ENCODE measurements at regions not wholly inside any gene's neighbourhood (a gene's known extent, or its start where the extent isn't known, plus 50 kb on each side); places are given as distances from the start of the nearest gene placed in this dataset.

DNA sequence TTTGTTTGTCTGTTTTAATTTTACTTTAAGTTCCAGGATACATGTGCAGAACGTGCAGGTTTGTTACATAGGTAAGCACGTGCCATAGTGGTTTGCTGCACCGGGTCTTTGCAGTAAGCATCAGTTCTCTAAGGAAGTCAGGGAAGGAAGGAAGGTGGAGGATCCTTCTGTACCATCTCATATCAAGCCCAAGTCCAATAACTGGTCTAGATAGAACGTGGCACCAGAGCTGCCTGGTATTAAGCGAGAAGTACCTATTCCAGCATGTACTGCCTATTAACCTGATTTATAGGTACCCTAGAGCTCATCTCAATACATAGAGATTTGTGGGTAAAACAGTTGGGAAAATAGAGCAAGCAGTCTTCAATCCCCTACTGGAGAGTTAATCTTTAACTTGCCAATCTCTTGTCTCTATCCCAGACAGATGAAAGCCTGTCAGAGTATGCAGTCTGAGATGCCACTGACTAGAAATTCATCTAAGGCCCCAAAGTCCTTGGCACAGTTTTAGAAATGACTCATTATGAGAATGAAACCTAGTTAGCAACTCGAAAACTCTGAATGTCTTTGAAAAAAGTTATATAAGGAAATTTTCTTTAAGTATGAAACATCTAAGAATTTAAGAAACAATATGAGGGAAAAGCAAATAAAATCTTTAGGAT, 144.9 kb downstream of the TFAP2A start:
- TF ChIP-seq NFIC (IDR thresholded peaks at IDR 0.05) (no peak), YY1 (IDR thresholded peaks at IDR 0.05; ENCODE audit: low read depth) (no peak), FOXM1 (IDR thresholded peaks at IDR 0.05; ENCODE audit: borderline replicate concordance, low read depth) (no peak), EGR1 (IDR thresholded peaks at IDR 0.05) (no peak), EP300 (IDR thresholded peaks at IDR 0.05; ENCODE audit: borderline replicate concordance) (no peak), TAF1 (IDR thresholded peaks at IDR 0.05; ENCODE audit: low read depth) (no peak), TCF12 (IDR thresholded peaks at IDR 0.05; ENCODE audit: low read depth) (no peak)
- TF ChIP-seq, protein P1, sequence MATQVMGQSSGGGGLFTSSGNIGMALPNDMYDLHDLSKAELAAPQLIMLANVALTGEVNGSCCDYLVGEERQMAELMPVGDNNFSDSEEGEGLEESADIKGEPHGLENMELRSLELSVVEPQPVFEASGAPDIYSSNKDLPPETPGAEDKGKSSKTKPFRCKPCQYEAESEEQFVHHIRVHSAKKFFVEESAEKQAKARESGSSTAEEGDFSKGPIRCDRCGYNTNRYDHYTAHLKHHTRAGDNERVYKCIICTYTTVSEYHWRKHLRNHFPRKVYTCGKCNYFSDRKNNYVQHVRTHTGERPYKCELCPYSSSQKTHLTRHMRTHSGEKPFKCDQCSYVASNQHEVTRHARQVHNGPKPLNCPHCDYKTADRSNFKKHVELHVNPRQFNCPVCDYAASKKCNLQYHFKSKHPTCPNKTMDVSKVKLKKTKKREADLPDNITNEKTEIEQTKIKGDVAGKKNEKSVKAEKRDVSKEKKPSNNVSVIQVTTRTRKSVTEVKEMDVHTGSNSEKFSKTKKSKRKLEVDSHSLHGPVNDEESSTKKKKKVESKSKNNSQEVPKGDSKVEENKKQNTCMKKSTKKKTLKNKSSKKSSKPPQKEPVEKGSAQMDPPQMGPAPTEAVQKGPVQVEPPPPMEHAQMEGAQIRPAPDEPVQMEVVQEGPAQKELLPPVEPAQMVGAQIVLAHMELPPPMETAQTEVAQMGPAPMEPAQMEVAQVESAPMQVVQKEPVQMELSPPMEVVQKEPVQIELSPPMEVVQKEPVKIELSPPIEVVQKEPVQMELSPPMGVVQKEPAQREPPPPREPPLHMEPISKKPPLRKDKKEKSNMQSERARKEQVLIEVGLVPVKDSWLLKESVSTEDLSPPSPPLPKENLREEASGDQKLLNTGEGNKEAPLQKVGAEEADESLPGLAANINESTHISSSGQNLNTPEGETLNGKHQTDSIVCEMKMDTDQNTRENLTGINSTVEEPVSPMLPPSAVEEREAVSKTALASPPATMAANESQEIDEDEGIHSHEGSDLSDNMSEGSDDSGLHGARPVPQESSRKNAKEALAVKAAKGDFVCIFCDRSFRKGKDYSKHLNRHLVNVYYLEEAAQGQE (IDR thresholded peaks at IDR 0.05; ENCODE audit: low read depth): no peak
- TF ChIP-seq, protein P2, sequence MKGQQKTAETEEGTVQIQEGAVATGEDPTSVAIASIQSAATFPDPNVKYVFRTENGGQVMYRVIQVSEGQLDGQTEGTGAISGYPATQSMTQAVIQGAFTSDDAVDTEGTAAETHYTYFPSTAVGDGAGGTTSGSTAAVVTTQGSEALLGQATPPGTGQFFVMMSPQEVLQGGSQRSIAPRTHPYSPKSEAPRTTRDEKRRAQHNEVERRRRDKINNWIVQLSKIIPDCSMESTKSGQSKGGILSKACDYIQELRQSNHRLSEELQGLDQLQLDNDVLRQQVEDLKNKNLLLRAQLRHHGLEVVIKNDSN (IDR thresholded peaks at IDR 0.05): no peak
- TF ChIP-seq, protein P3, sequence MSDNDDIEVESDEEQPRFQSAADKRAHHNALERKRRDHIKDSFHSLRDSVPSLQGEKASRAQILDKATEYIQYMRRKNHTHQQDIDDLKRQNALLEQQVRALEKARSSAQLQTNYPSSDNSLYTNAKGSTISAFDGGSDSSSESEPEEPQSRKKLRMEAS (IDR thresholded peaks at IDR 0.05): no peak

DNA sequence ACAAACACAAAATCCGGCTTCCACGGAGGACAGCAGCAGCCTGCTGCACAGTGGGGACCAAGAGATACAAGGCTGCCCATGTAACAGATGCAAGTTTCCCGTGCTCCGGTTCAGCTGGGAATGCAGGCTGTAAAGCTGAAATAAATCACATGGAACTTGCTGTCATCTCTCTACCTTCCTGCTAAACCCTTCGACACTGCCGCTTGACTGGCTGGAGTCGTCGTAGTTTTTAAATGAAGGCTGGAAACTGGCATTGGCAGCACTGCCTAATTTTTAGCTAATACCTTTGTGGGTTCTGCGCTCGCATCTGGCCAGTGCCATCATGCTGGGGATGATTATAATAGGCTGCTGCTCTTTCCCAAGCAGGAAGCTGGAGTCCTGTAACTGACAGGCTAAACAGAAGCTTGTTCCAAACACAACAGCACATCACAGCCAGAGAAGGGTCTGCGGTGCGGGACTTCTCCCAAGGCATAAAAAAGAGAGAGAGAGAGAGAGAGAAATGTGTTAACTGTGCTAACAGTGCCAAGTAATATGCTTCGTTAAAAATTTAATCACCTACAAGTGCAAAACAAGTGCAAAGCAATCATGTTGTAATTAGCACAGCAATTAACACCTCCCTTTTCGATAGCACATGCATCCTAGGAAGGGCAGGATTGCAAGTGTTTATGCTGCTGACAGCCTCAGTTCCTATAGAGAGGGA, 146.1 kb downstream of the TFAP2A start:
- TF ChIP-seq EGR1 (IDR thresholded peaks at IDR 0.05): no peak
- TF ChIP-seq, protein P1 (IDR thresholded peaks at IDR 0.05; ENCODE audit: low read depth): no peak
- TF ChIP-seq CEBPB (IDR thresholded peaks at IDR 0.05): no peak
- TF ChIP-seq FOXM1 (IDR thresholded peaks at IDR 0.05; ENCODE audit: borderline replicate concordance, low read depth): no peak
- no peak for TF ChIP-seq RAD21 (IDR thresholded peaks at IDR 0.05; ENCODE audit: low read depth)
- TF ChIP-seq CREB1 (IDR thresholded peaks at IDR 0.05; ENCODE audit: low read depth): no peak
- TF ChIP-seq YY1 (IDR thresholded peaks at IDR 0.05; ENCODE audit: low read depth): no peak
- TF ChIP-seq NFIC (IDR thresholded peaks at IDR 0.05): no peak
- no peak for TF ChIP-seq TEAD4 (IDR thresholded peaks at IDR 0.05)
- TF ChIP-seq EP300 (IDR thresholded peaks at IDR 0.05; ENCODE audit: borderline replicate concordance): no peak
- TF ChIP-seq, protein P2 (IDR thresholded peaks at IDR 0.05): no peak
- TF ChIP-seq, protein P3 (IDR thresholded peaks at IDR 0.05): no peak
- no peak for TF ChIP-seq TCF12 (IDR thresholded peaks at IDR 0.05; ENCODE audit: low read depth)
- no peak for TF ChIP-seq ZBTB7A (IDR thresholded peaks at IDR 0.05; ENCODE audit: low read depth)
- no peak for TF ChIP-seq TAF1 (IDR thresholded peaks at IDR 0.05; ENCODE audit: low read depth)

DNA sequence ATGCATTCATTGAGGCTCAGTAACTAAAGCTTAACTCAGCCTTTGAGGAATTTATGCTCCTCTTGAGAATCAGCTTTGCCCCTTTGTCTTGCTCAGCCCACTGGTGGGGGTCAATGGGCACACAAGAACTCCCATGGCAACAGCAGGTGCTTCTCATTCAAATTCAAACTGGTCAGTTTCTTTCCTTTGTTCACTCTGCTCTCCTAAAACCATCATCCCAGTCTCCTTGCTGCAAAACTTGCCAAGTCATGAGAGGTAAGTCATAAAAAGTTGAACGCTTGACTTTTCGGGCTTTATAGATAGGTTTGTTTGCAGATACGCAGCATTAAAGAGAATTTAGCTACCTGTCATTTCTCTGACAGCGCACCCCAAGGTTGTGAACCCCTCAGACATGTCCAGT, 146.8 kb downstream of the TFAP2A start:
- TF ChIP-seq, protein P2 (IDR thresholded peaks at IDR 0.05): no peak
- TF ChIP-seq TEAD4 (IDR thresholded peaks at IDR 0.05) (no peak), NFIC (IDR thresholded peaks at IDR 0.05) (no peak), ZBTB7A (IDR thresholded peaks at IDR 0.05; ENCODE audit: low read depth) (no peak), RAD21 (IDR thresholded peaks at IDR 0.05; ENCODE audit: low read depth) (no peak), EP300 (IDR thresholded peaks at IDR 0.05; ENCODE audit: borderline replicate concordance) (no peak), YY1 (IDR thresholded peaks at IDR 0.05; ENCODE audit: low read depth) (no peak), FOXM1 (IDR thresholded peaks at IDR 0.05; ENCODE audit: borderline replicate concordance, low read depth) (no peak), EGR1 (IDR thresholded peaks at IDR 0.05) (no peak), CEBPB (IDR thresholded peaks at IDR 0.05) (no peak), CREB1 (IDR thresholded peaks at IDR 0.05; ENCODE audit: low read depth) (no peak), TAF1 (IDR thresholded peaks at IDR 0.05; ENCODE audit: low read depth) (no peak), TCF12 (IDR thresholded peaks at IDR 0.05; ENCODE audit: low read depth) (no peak)
- TF ChIP-seq, protein P3 (IDR thresholded peaks at IDR 0.05): no peak
- TF ChIP-seq, protein P1 (IDR thresholded peaks at IDR 0.05; ENCODE audit: low read depth): no peak

Data from Ishikawa (cell line).